Keratinocyte (primary cell): ENCODE measurements at regions not wholly inside any gene's neighbourhood (a gene's known extent, or its start where the extent isn't known, plus 50 kb on each side); places are given as distances from the start of the nearest gene placed in this dataset.

ENCODE experiments used
- DNase-seq: peaks from one replicate; pipeline ENCODE4 v3.0.0-alpha.2; 2011; ENCODE audit warnings: low read depth, missing footprints, low spot score
- FAIRE-seq: peaks from 2 replicates; lab custom pipeline; 2011; peaks lifted over from hg19 to GRCh38; lab: Jason Lieb, UNC
- H2AFZ ChIP-seq: 2 replicates; pipeline ENCODE4 v1.6.0; 2012; ENCODE audit warnings: low read length, control low read depth, inconsistent platforms; ENCODE audit not compliant: control insufficient read depth
- H3K27ac ChIP-seq: 2 replicates; pipeline ENCODE4 v1.5.1; 2011; ENCODE audit warnings: low read length; ENCODE audit not compliant: control insufficient read depth, insufficient read depth
- H3K27me3 ChIP-seq: 3 replicates; pipeline ENCODE4 v1.6.0; 2011; ENCODE audit warnings: low read length; ENCODE audit not compliant: control insufficient read depth, insufficient read depth; ENCODE audit errors: extremely low read depth
- H3K36me3 ChIP-seq, 2 experiments: 2 replicates in 1 of 2; 3 replicates in 1 of 2; pipeline ENCODE4 v1.5.1; 2011; ENCODE audit warnings: low read length in 2 of 2, mild to moderate bottlenecking in 1 of 2; ENCODE audit not compliant: control insufficient read depth in 2 of 2, insufficient read depth in 2 of 2; ENCODE audit errors: extremely low read depth in 1 of 2
- H3K4me1 ChIP-seq: 3 replicates; pipeline ENCODE4 v1.5.1; 2011; ENCODE audit warnings: low read length; ENCODE audit not compliant: control insufficient read depth, insufficient read depth; ENCODE audit errors: extremely low read depth
- H3K4me2 ChIP-seq: 3 replicates; pipeline ENCODE4 v1.6.0; 2011; ENCODE audit warnings: low read depth, low read length; ENCODE audit not compliant: control insufficient read depth, insufficient read depth; ENCODE audit errors: extremely low read depth
- H3K4me3 ChIP-seq, 3 experiments: fragments of 200-600 bp in 1 of 3; sonication (generic) in 1 of 3; 2 replicates in 2 of 3; 3 replicates in 1 of 3; pipeline ENCODE4 v1.5.1; 2011 to 2016; ENCODE audit warnings: low read length in 3 of 3, mild to moderate bottlenecking in 3 of 3, control low read depth in 2 of 3, inconsistent platforms in 1 of 3, low read depth in 1 of 3, mixed read lengths in 1 of 3, mixed run types in 1 of 3, moderate library complexity in 1 of 3; ENCODE audit not compliant: control insufficient read depth in 2 of 3, insufficient read depth in 2 of 3; ENCODE audit errors: extremely low read depth in 1 of 3
- H3K79me2 ChIP-seq: 2 replicates; pipeline ENCODE4 v1.6.0; 2012; ENCODE audit warnings: low read length; ENCODE audit not compliant: control insufficient read depth, insufficient read depth
- H3K9ac ChIP-seq: 3 replicates; pipeline ENCODE4 v1.6.0; 2011; ENCODE audit warnings: low read length; ENCODE audit not compliant: control insufficient read depth, insufficient read depth; ENCODE audit errors: extremely low read depth
- H3K9me1 ChIP-seq: 3 replicates; pipeline ENCODE4 v1.6.0; 2011; ENCODE audit warnings: low read length; ENCODE audit not compliant: control insufficient read depth, insufficient read depth; ENCODE audit errors: extremely low read depth
- H3K9me3 ChIP-seq: 2 replicates; pipeline ENCODE4 v1.5.1; 2012; ENCODE audit warnings: low read depth, low read length; ENCODE audit not compliant: control insufficient read depth
- H4K20me1 ChIP-seq: 3 replicates; pipeline ENCODE4 v1.6.0; 2011; ENCODE audit warnings: low read length; ENCODE audit not compliant: control insufficient read depth, insufficient read depth; ENCODE audit errors: extremely low read depth
- CTCF ChIP-seq, 3 experiments: IDR thresholded peaks in 1 of 3; conservative IDR thresholded peaks in 1 of 3; optimal IDR thresholded peaks in 1 of 3; 2 replicates in 2 of 3; 3 replicates in 1 of 3; pipeline versions ENCODE3 to v1.5.1; 2011; ENCODE audit warnings: low read length in 3 of 3, mild to moderate bottlenecking in 3 of 3, moderate library complexity in 2 of 3, control low read depth in 1 of 3, inconsistent platforms in 1 of 3; ENCODE audit not compliant: insufficient read depth in 2 of 3; ENCODE audit errors: extremely low read depth in 1 of 3
- EZH2 ChIP-seq: IDR thresholded peaks from one replicate; pipeline ENCODE4 v1.6.1; 2012; ENCODE audit warnings: inconsistent platforms, mild to moderate bottlenecking, low read length, moderate library complexity
- dilution Hi-C: fragments of 300-500 bp; cut with MboI; formaldehyde crosslinking; loops from one replicate; pipeline ENCODE4 v1.7.0; 2020; ENCODE audit warnings: low sequenced_read_pairs; ENCODE audit not compliant: extremely low pct_ligation_motif_present

GRCh38 chr13:107912745-107913144 lies 302.6 kb downstream of the LIG4 start:
- Histone ChIP-seq H3K9me3 (no peaks in the 10 kb centered on the region), H3K27ac (no peak overlapping the region), H3K9me1 (no peaks in the 10 kb centered on the region), H4K20me1 (no peaks in the 10 kb centered on the region), H3K9ac (no peak overlapping the region), H3K4me2 (no peak overlapping the region), H3K36me3 (no peaks in the 10 kb centered on the region), H2AFZ (no peak overlapping the region), H3K4me3 (no peak overlapping the region), H3K27me3 (no peaks in the 10 kb centered on the region), H3K4me1 (no peaks in the 10 kb centered on the region), H3K79me2 (no peaks in the 10 kb centered on the region)
- DNase-seq (no peak), FAIRE-seq (no peak)
- TF ChIP-seq EZH2: no peak
- TF ChIP-seq CTCF (optimal IDR thresholded peaks at IDR 0.05 in 1 of 3, IDR thresholded peaks at IDR 0.05 in 1 of 3, conservative IDR thresholded peaks at IDR 0.05 in 1 of 3; ENCODE audit: extremely low read depth in 1 of 3, insufficient read depth in 2 of 3, low read length in 3 of 3): no peak
- dilution Hi-C loops: no loop called here

- Histone ChIP-seq H3K27me3 (no peaks in the 10 kb centered on the region), H3K9me1 (no peaks in the 10 kb centered on the region), H4K20me1 (no peaks in the 10 kb centered on the region), H3K36me3 (no peaks in the 10 kb centered on the region), H2AFZ (no peak overlapping the region), H3K4me3 (no peak overlapping the region), H3K79me2 (no peaks in the 10 kb centered on the region), H3K27ac (no peak overlapping the region), H3K9ac (no peak overlapping the region), H3K9me3 (no peaks in the 10 kb centered on the region), H3K4me1 (no peaks in the 10 kb centered on the region), H3K4me2 (no peak overlapping the region)
- no peak for TF ChIP-seq CTCF (optimal IDR thresholded peaks at IDR 0.05 in 1 of 3, IDR thresholded peaks at IDR 0.05 in 1 of 3, conservative IDR thresholded peaks at IDR 0.05 in 1 of 3; ENCODE audit: extremely low read depth in 1 of 3, insufficient read depth in 2 of 3, low read length in 3 of 3)
- DNase-seq (no peak), FAIRE-seq (no peak)
- dilution Hi-C loops: no loop called here
These were observed 308.1 kb downstream of the LIG4 start for GRCh38 chr13:107907065-107907805.
